Kidney (tissue), 13 donors: ENCODE measurements at regions not wholly inside any gene's neighbourhood (a gene's known extent, or its start where the extent isn't known, plus 50 kb on each side); places are given as distances from the start of the nearest gene placed in this dataset.

Experiments used
- DNase-seq, 5 donors: peaks; one replicate each; pipeline ENCODE4 v3.0.0-alpha.2; 2013 to 2020
- FAIRE-seq: peaks from 2 replicates; lab custom pipeline; 2012; peaks lifted over from hg19 to GRCh38; lab: Jason Lieb, UNC
- H3K27ac ChIP-seq, 2 donors: one replicate each; pipeline ENCODE4 v1.7.0; 2013; ENCODE audit warnings: low read depth in 2 of 2, low read length in 2 of 2, inconsistent platforms in 1 of 2
- H3K27me3 ChIP-seq: one replicate; pipeline ENCODE4 v1.7.1; 2013; ENCODE audit warnings: low read length, inconsistent platforms; ENCODE audit not compliant: control insufficient read depth, insufficient read depth
- H3K36me3 ChIP-seq, 3 donors: one replicate each; pipeline versions ENCODE4 v1.7.0 to v1.7.1; 2013; ENCODE audit warnings: low read length in 3 of 3, control low read depth in 1 of 3, inconsistent platforms in 1 of 3; ENCODE audit not compliant: insufficient read depth in 3 of 3, control insufficient read depth in 2 of 3
- H3K4me1 ChIP-seq, 3 donors: one replicate each; pipeline versions ENCODE4 v1.7.0 to v1.7.1; 2013; ENCODE audit warnings: low read length in 3 of 3, inconsistent platforms in 1 of 3, low read depth in 1 of 3; ENCODE audit not compliant: control insufficient read depth in 2 of 3, insufficient read depth in 2 of 3
- H3K4me3 ChIP-seq, 3 donors: one replicate each; pipeline versions ENCODE4 v1.7.0 to v1.8.1; 2013; ENCODE audit warnings: low read length in 3 of 3, control low read depth in 1 of 3, inconsistent platforms in 1 of 3
- H3K9ac ChIP-seq, 3 donors: one replicate each; pipeline versions ENCODE4 v1.7.0 to v1.7.1; 2013; ENCODE audit warnings: low read length in 3 of 3, control low read depth in 1 of 3, inconsistent platforms in 1 of 3
- H3K9me3 ChIP-seq, 3 donors: one replicate each; pipeline versions ENCODE4 v1.7.0 to v1.7.1; 2013; ENCODE audit warnings: low read length in 3 of 3, control low read depth in 1 of 3, inconsistent platforms in 1 of 3; ENCODE audit not compliant: control insufficient read depth in 2 of 3, insufficient read depth in 1 of 3
- CTCF ChIP-seq: IDR thresholded peaks from 3 replicates; pipeline ENCODE4 v1.5.1; 2012; ENCODE audit warnings: mild to moderate bottlenecking, moderate library complexity, borderline replicate concordance; ENCODE audit not compliant: insufficient read depth; ENCODE audit errors: extremely low read depth
- intact Hi-C: fragments of 100-400 bp; cut with DNase I; formaldehyde crosslinking; loops from one replicate; pipeline ENCODE4 v1.11.1; 2022
- donor health status: control.
- donor health status: control.
- donor health status: control.
- donor health status: control.
- donor health status: control.
- donor health status: DM: yes; HTN: yes; CAD: no.
- donor health status: Normal renal cell carcinoma (clear cell type).

GRCh38 chr4:138308356-138308755 is 66.2 kb upstream of the SLC7A11 start:
- Histone ChIP-seq H3K27ac (no peak overlapping the region), H3K9me3 (no peaks in the 10 kb centered on the region), H3K36me3 (no peaks in the 10 kb centered on the region), H3K27me3 (no peaks in the 10 kb centered on the region), H3K4me1 (no peaks in the 10 kb centered on the region), H3K4me3 (no peak overlapping the region), H3K9ac (no peak overlapping the region)
- intact Hi-C loops: no loop called here
- FAIRE-seq (no peak), DNase-seq (no peak)
- no peak for TF ChIP-seq CTCF

GRCh38 chr4:138307319-138307718 is 65.2 kb upstream of the SLC7A11 start:
- H3K9me3 ChIP-seq: no peaks in the 10 kb centered on the region
- intact Hi-C loops: no loop called here
- no peaks in the 10 kb centered on the region for H3K4me1 ChIP-seq
- no peaks in the 10 kb centered on the region for H3K36me3 ChIP-seq
- no peak for TF ChIP-seq CTCF
- H3K27me3 ChIP-seq: no peaks in the 10 kb centered on the region
- DNase-seq (no peak), FAIRE-seq (no peak)
- H3K4me3 ChIP-seq: no peak overlapping the region
- no peak overlapping the region for H3K27ac ChIP-seq
- no peak overlapping the region for H3K9ac ChIP-seq

- TF ChIP-seq CTCF: no peak
- no peak for DNase-seq
- Histone ChIP-seq H3K36me3 (no peaks in the 10 kb centered on the region), H3K4me3 (no peak overlapping the region), H3K27me3 (no peaks in the 10 kb centered on the region), H3K27ac (no peak overlapping the region), H3K9ac (no peak overlapping the region), H3K9me3 (no peaks in the 10 kb centered on the region), H3K4me1 (no peaks in the 10 kb centered on the region)
- intact Hi-C loops: no loop called here
- FAIRE-seq: no peak
These were observed 62.9 kb upstream of the SLC7A11 start for GRCh38 chr4:138305050-138305449.

GRCh38 chr4:138301536-138301935 is 59.4 kb upstream of the SLC7A11 start:
- Histone ChIP-seq H3K9me3 (no peaks in the 10 kb centered on the region), H3K4me1 (no peaks in the 10 kb centered on the region), H3K4me3 (no peak overlapping the region), H3K9ac (no peak overlapping the region), H3K27me3 (no peaks in the 10 kb centered on the region), H3K36me3 (no peaks in the 10 kb centered on the region), H3K27ac (no peak overlapping the region)
- intact Hi-C loops: no loop called here
- DNase-seq (no peak), FAIRE-seq (no peak)
- TF ChIP-seq CTCF: no peak
